CD4-positive, alpha-beta memory T cell (primary cell): ENCODE measurements at regions not wholly inside any gene's neighbourhood (a gene's known extent, or its start where the extent isn't known, plus 50 kb on each side); places are given as distances from the start of the nearest gene placed in this dataset.

Experiments used
- CTCF ChIA-PET: fragments of 350-600 bp; sonication (Branson Sonifier 250); formaldehyde crosslinking; loops from one replicate; lab custom pipeline; 2021; ENCODE audit warnings: inconsistent platforms; ENCODE audit not compliant: partially characterized antibody; lab: Charles Lee
- POLR2A ChIA-PET: fragments of 350-600 bp; sonication (Branson Sonifier 250); formaldehyde crosslinking; loops from one replicate; lab custom pipeline; 2021; ENCODE audit not compliant: partially characterized antibody; lab: Charles Lee
- DNase-seq, 5 donors: peaks; one replicate each; pipeline versions ENCODE4 v3.0.0 to v3.0.0-alpha.2; 2020 to 2022; ENCODE audit warnings: mixed read lengths in 1 of 5
- H3K27ac ChIP-seq: one replicate; pipeline ENCODE4 v1.7.0; 2013; ENCODE audit warnings: low read depth, low read length
- H3K27me3 ChIP-seq: 2 replicates; pipeline ENCODE4 v1.7.0; 2013; ENCODE audit warnings: mild to moderate bottlenecking, low read length, moderate library complexity; ENCODE audit not compliant: insufficient read depth
- H3K36me3 ChIP-seq: 2 replicates; pipeline ENCODE4 v1.7.0; 2013; ENCODE audit warnings: mild to moderate bottlenecking, low read length, moderate library complexity; ENCODE audit not compliant: insufficient read depth
- H3K4me1 ChIP-seq: 2 replicates; pipeline ENCODE4 v1.7.0; 2013; ENCODE audit warnings: mild to moderate bottlenecking, low read length, moderate library complexity; ENCODE audit not compliant: insufficient read depth
- H3K4me3 ChIP-seq, 2 donors: one replicate each; pipeline ENCODE4 v1.7.0; 2013; ENCODE audit warnings: low read length in 2 of 2, mild to moderate bottlenecking in 1 of 2
- H3K9me3 ChIP-seq, 2 donors: one replicate each; pipeline ENCODE4 v1.7.0; 2013; ENCODE audit warnings: low read length in 2 of 2, control low read depth in 1 of 2; ENCODE audit not compliant: control insufficient read depth in 1 of 2
- H3K27ac Mint-ChIP-seq, 7 donors: one replicate each; pipeline ENCODE4 v1.8.0; 2020 to 2021; ENCODE audit warnings: mixed read lengths in 7 of 7, mild to moderate bottlenecking in 6 of 7, inconsistent platforms in 3 of 7, moderate library complexity in 3 of 7
- H3K27me3 Mint-ChIP-seq, 2 donors: one replicate each; pipeline ENCODE4 v1.8.0; 2020 to 2021; ENCODE audit warnings: mixed read lengths in 2 of 2
- H3K36me3 Mint-ChIP-seq, 2 donors: one replicate each; pipeline ENCODE4 v1.8.0; 2020 to 2021; ENCODE audit warnings: mixed read lengths in 2 of 2, inconsistent platforms in 1 of 2, mild to moderate bottlenecking in 1 of 2
- H3K4me1 Mint-ChIP-seq, 4 donors: one replicate each; pipeline ENCODE4 v1.8.0; 2020 to 2021; ENCODE audit warnings: mixed read lengths in 4 of 4, mild to moderate bottlenecking in 1 of 4
- H3K4me3 Mint-ChIP-seq, 8 donors: one replicate each; pipeline ENCODE4 v1.8.0; 2020 to 2021; ENCODE audit warnings: mixed read lengths in 8 of 8, mild to moderate bottlenecking in 7 of 8, moderate library complexity in 6 of 8, inconsistent platforms in 3 of 8
- H3K9me3 Mint-ChIP-seq, 8 donors: one replicate each; pipeline ENCODE4 v1.8.0; 2020 to 2021; ENCODE audit warnings: mixed read lengths in 8 of 8, mild to moderate bottlenecking in 5 of 8, inconsistent platforms in 3 of 8, moderate library complexity in 1 of 8
- intact Hi-C: fragments of 100-400 bp; cut with micrococcal nuclease; formaldehyde crosslinking; loops from one replicate; pipeline ENCODE4 v1.15.1; 2023

DNA sequence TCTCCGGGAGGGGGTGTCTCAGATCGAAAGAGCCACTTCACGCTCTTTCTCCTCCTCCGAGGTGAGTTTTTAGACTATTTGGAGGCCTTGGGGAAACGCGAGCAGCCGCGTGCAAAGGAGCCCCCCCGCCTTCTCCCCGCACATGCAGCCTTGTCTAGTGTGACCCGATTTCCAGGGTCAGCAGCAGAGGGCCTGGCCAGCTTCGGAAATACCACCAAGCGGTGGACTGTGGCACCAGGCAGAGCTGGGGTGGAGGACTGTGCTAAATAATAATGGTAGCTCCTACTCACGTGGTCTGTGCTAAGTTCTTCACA is 79.3 kb upstream of the BCOR start:
- POLR2A ChIA-PET = interaction anchor here (0.6 to 11.9 kb wide), 29 partner anchors 10 to 908 kb away, joined by 3 to 323 read pairs (median 4); partner anchors contain the start of genes BCOR and USP9X
- intact Hi-C loops = loop anchor here (10.0 kb wide), 2 partner anchors 558 to 908 kb away; partner anchors contain the start of genes MED14 and USP9X
- no peak for DNase-seq
- Mint-ChIP-seq H3K36me3 (peaks cover 0 to 8% of the 10 kb centered on the region in 2 donors), H3K9me3 (peaks cover 0 to 10% (median 0%) of the 10 kb centered on the region in 8 donors), H3K27me3 (no peaks in the 10 kb centered on the region), H3K4me1 (peaks cover 12 to 42% (median 21%) of the 10 kb centered on the region in 4 donors), H3K4me3 (peak overlapping the region; percentile 78 to 94 (median 90)), H3K27ac (peak overlapping the region; percentile 93 to 100 (median 98))
- H3K27ac ChIP-seq = peak overlapping the region; percentile 53
- no peaks in the 10 kb centered on the region for H3K27me3 ChIP-seq
- no peaks in the 10 kb centered on the region for H3K9me3 ChIP-seq
- peaks cover 22% of the 10 kb centered on the region for H3K4me1 ChIP-seq
- peak overlapping the region; percentile 42 to 44 for H3K4me3 ChIP-seq
- CTCF ChIA-PET = interaction anchor here (0.9 to 1.4 kb wide), 6 partner anchors 9 to 322 kb away, joined by 3 to 6 read pairs (median 4); no protein-coding TSS in a partner anchor
- no peaks in the 10 kb centered on the region for H3K36me3 ChIP-seq

DNA sequence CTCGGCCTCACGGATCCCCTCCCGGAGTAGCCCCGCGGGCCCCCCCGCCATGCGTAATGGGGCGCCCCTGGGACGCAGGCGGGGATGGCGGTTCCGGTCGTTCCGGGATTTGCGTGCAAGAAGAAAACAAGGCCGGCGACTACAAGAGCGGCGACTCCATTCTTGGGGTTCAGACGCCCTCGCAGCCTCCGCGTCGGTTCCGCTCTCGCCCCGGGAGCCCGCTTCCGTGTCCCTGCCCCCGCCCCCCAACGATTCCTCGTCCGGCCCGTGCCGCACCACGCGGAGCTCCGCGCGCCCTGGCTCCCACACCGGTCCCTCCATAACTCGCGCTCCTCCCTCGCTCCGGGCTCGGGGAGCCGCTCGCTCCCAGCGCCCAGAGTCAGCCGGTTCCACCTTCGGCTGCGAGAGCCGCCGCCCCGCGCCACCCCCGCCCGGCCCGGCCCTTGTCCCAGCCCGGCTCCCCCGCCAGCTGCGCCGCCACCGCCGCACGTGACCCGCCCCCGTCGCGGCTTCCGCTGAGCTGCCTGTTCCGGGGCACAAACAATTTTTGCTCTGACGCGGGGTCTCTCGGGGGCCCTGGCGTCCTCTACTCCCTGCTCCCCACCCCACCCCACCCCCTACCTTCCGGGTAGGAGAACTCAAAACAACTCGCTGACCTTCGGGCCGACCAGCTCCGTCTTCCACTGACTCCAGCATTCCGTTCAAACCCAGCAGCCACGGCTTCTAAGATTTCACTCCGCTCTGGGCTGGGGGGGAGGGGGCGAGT is 78.8 kb upstream of the BCOR start:
- intact Hi-C loops = loop anchor here (10.0 kb wide), 2 partner anchors 558 to 908 kb away; partner anchors contain the start of genes MED14 and USP9X

DNA sequence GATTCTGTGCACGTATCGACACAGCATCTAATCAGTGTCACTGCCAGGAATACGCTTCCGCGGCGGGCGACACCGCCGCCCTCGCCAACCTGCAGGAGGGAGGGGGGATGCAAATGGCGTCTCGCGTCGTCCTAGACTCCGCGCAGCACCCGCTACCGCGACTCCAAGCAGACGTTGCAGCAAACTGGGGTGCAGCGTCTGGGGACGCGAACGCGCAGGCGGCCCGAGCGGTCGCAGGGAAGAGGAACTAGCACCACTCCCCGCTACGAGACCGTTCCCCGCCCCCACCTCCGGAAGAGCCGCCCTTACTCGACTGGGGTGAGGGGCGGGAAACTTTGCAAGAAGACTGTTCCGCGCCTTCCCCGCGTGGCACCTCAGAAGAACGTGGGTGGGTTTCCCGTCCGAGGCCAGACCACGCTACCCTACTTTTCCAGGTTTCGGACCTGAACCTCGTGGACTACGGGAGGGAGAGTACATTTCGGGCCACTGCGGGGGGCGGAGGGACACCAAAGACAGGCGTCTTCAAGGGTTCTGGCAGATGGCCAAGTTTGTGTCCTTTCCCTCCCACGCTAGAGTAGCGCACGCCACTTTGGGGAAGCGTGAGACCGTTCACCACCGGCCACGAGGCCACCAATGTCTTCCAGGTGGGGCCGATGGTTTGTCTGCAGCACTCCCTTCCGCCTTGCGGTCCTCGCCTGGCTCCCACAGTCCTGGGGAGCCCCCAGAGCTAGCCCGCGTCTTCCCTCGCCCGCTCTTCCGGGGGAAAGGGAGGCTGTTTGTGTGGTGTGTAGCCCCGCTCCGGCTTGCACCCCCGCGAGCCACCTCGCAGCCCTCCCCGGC is 78.0 kb upstream of the BCOR start:
- Histone ChIP-seq H3K4me1 (peaks cover 29% of the 10 kb centered on the region), H3K4me3 (peak overlapping the region; percentile 23 to 67), H3K27ac (peak overlapping the region; percentile 84), H3K27me3 (no peaks in the 10 kb centered on the region), H3K36me3 (no peaks in the 10 kb centered on the region), H3K9me3 (no peaks in the 10 kb centered on the region)
- ChIA-PET CTCF (interaction anchor here (1.2 kb wide), 1 partner anchor 91 kb away, joined by 4 read pairs; no protein-coding TSS in a partner anchor), POLR2A (interaction anchor here (0.6 to 11.9 kb wide), 26 partner anchors 9 to 936 kb away, joined by 3 to 323 read pairs (median 4); partner anchors contain the start of genes BCOR and USP9X)
- H3K4me3 Mint-ChIP-seq = peak overlapping the region; percentile 84 to 94 (median 92)
- peak; percentile 81 to 85 (median 84) for DNase-seq
- peaks cover 17 to 51% (median 24%) of the 10 kb centered on the region in 4 donors for H3K4me1 Mint-ChIP-seq
- H3K9me3 Mint-ChIP-seq = peaks cover 0 to 10% (median 0%) of the 10 kb centered on the region in 8 donors
- H3K27ac Mint-ChIP-seq = peak overlapping the region; percentile 97 to 100 (median 98)
- no peaks in the 10 kb centered on the region for H3K27me3 Mint-ChIP-seq
- intact Hi-C loops = loop anchor here (1.0 to 10.0 kb wide), 6 partner anchors 69 to 909 kb away; partner anchors contain the start of genes BCOR, MED14 and USP9X
- H3K36me3 Mint-ChIP-seq = peaks cover 0 to 8% of the 10 kb centered on the region in 2 donors

More for the DNA sequence above, 78.8 kb upstream of the BCOR start:
- H3K9me3 Mint-ChIP-seq = peaks cover 0 to 10% (median 0%) of the 10 kb centered on the region in 8 donors
- H3K4me3 Mint-ChIP-seq = peak overlapping the region; percentile 85 to 94 (median 92)
- Histone ChIP-seq H3K27ac (peak overlapping the region; percentile 84), H3K4me3 (peak overlapping the region; percentile 23 to 67), H3K9me3 (no peaks in the 10 kb centered on the region), H3K4me1 (peaks cover 22% of the 10 kb centered on the region), H3K27me3 (no peaks in the 10 kb centered on the region), H3K36me3 (no peaks in the 10 kb centered on the region)
- H3K4me1 Mint-ChIP-seq = peaks cover 12 to 43% (median 21%) of the 10 kb centered on the region in 4 donors
- no peaks in the 10 kb centered on the region for H3K27me3 Mint-ChIP-seq
- H3K36me3 Mint-ChIP-seq = peaks cover 0 to 8% of the 10 kb centered on the region in 2 donors
- CTCF ChIA-PET = interaction anchor here (0.9 to 1.4 kb wide), 4 partner anchors 8 to 321 kb away, joined by 3 to 4 read pairs (median 4); no protein-coding TSS in a partner anchor
- peak; percentile 77 to 83 (median 82) for DNase-seq
- H3K27ac Mint-ChIP-seq = peak overlapping the region; percentile 96 to 100 (median 98)
- POLR2A ChIA-PET = interaction anchor here (0.6 to 11.9 kb wide), 32 partner anchors 10 to 908 kb away, joined by 3 to 323 read pairs (median 4); partner anchors contain the start of genes BCOR and USP9X

DNA sequence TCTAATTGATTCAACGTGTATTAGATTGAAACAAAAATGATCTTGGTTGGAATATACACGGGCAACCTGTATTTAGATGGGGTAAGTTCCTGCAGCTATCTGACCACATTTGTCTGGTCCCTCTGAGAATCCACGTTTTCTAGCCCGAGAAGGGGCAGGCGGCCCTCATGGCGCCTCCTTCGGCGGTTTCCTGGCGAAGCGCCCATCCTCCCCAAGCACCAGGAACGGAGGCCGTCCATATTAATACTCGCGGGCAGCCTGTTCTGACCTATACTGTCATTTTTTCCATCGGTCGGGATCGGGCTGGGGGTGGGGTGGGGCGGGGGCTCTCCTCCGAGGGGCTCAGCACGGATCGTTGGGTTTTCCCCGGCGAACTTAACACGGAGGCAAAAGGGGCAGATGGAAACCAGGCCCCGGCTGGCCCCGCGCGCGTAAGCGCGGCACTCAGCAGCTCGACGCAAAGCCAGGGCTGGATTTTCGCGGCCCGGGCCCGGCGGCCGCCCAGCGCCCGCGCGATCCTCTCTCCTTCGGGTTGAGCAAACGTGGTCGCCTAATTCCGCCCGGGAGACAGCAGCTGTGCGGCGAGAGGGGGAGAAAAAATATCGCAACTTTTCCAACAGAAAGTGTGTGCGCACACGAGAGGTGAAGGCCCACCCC is 77.2 kb upstream of the BCOR start:
- H3K36me3 ChIP-seq = no peaks in the 10 kb centered on the region
- ChIA-PET CTCF (no interaction called here), POLR2A (interaction anchor here (0.7 to 11.9 kb wide), 8 partner anchors 9 to 409 kb away, joined by 3 to 323 read pairs (median 21); partner anchors contain the start of gene BCOR)
- peaks cover 36% of the 10 kb centered on the region for H3K4me1 ChIP-seq
- no peak for DNase-seq
- intact Hi-C loops = loop anchor here (1.0 to 10.0 kb wide), 10 partner anchors 32 to 1373 kb away; partner anchors contain the start of genes BCOR, MED14, MID1IP1 and USP9X
- H3K27ac ChIP-seq = peak overlapping the region; percentile 84
- peaks cover 0 to 8% of the 10 kb centered on the region in 2 donors for H3K36me3 Mint-ChIP-seq
- peak overlapping the region; percentile 29 to 67 for H3K4me3 ChIP-seq
- no peaks in the 10 kb centered on the region for H3K27me3 Mint-ChIP-seq
- peaks cover 0 to 10% (median 0%) of the 10 kb centered on the region in 8 donors for H3K9me3 Mint-ChIP-seq
- H3K4me1 Mint-ChIP-seq = peaks cover 20 to 58% (median 28%) of the 10 kb centered on the region in 4 donors
- peak overlapping the region; percentile 84 to 95 (median 92) for H3K4me3 Mint-ChIP-seq
- H3K9me3 ChIP-seq = no peaks in the 10 kb centered on the region
- peak overlapping the region; percentile 97 to 100 (median 98) for H3K27ac Mint-ChIP-seq
- H3K27me3 ChIP-seq = no peaks in the 10 kb centered on the region

DNA sequence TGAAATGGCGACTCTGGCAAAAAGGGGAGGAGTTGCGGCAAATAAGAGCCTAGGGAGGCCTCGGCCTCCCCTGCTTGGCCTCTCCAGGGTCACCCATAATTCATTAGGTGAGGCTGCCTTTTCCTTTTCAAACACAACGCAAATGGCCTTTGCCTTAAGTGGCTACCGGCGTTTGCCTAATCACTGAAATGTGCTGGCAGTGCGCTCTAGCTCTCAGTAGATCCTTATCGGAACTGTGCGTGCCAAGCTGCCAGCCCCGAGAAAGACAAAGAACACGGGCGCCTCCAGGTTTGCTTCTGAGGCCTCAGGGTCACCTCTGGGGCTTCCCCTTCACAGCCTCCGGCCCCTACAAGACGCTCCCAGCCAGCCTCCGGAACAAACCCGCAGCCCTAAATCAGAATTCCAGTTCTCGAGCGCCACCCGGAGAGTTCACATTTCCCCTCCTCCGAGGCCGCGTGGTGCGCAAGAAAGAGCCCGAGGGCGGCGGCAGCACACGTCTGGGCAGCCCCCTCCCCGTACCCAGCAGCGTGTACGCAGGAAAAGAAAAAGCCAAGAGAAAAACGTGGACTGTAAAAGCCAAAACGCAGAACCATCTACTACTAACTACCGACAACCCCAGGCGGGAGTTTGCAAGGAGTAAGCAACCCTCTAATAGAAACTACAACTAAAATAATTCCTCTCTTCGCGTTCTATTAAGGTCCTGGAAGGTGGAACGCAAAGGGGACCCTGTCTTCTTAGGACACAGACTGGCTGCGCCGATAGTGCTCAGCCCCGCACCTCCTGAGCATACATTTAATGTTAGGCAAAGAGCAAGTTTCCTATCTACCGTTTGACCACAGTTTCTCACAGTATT is 76.5 kb upstream of the BCOR start:
- Mint-ChIP-seq H3K4me1 (peaks cover 21 to 66% (median 33%) of the 10 kb centered on the region in 4 donors), H3K9me3 (peaks cover 0 to 8% (median 0%) of the 10 kb centered on the region in 8 donors), H3K27me3 (no peaks in the 10 kb centered on the region), H3K27ac (peak overlapping the region; percentile 97 to 100 (median 98)), H3K36me3 (peaks cover 0 to 8% of the 10 kb centered on the region in 2 donors), H3K4me3 (peak overlapping the region; percentile 84 to 95 (median 90))
- Histone ChIP-seq H3K4me1 (peaks cover 42% of the 10 kb centered on the region), H3K4me3 (peak overlapping the region; percentile 36 to 67), H3K27ac (peak overlapping the region; percentile 84), H3K27me3 (no peaks in the 10 kb centered on the region), H3K36me3 (no peaks in the 10 kb centered on the region), H3K9me3 (no peaks in the 10 kb centered on the region)
- DNase-seq = peak in 3 of 5 donors; percentile 43 to 78 (median 50)
- POLR2A ChIA-PET = interaction anchor here (0.7 to 11.9 kb wide), 7 partner anchors 8 to 408 kb away, joined by 3 to 323 read pairs (median 24); partner anchors contain the start of gene BCOR
- CTCF ChIA-PET = interaction anchor here (1.0 kb wide), 1 partner anchor 77 kb away, joined by 3 read pairs; no protein-coding TSS in a partner anchor
- intact Hi-C loops = loop anchor here (2.0 to 10.0 kb wide), 9 partner anchors 33 to 1372 kb away; partner anchors contain the start of genes MED14, MID1IP1 and USP9X
